IMR-90 (cell line): ENCODE measurements at regions not wholly inside any gene's neighbourhood (a gene's known extent, or its start where the extent isn't known, plus 50 kb on each side); places are given as distances from the start of the nearest gene placed in this dataset.

ENCODE experiments used
- ATAC-seq: fragments of 200-7000 bp; cut with Tn5 transposase; 2 replicates; pipeline ENCODE4 v1.9.1; 2020; ENCODE audit warnings: low read depth, mild to moderate bottlenecking, moderate library complexity
- BruUV-seq: library from RNA; stranded (reverse); fragments of 400-500 nt; replicated peaks from 2 replicates; lab custom pipeline; 2021; lab: Mats Ljungman, UMichigan
- CTCF ChIA-PET: fragments of 300-600 bp; formaldehyde crosslinking; extraction: SDS; loops from one replicate; lab custom pipeline; 2021; ENCODE audit warnings: antibody characterized with exemption; lab: Yijun Ruan, JAX
- POLR2A ChIA-PET: fragments of 300-600 bp; sonication (Branson Sonifier 250); formaldehyde crosslinking; loops from one replicate; lab custom pipeline; 2022; ENCODE audit warnings: antibody characterized with exemption; ENCODE audit not compliant: unreplicated experiment; lab: Charles Lee
- DNase-seq: peaks from one replicate; pipeline ENCODE4 v3.0.0; 2013
- H2AFZ ChIP-seq: replicated peaks from 2 replicates; pipeline ENCODE3; 2013; ENCODE audit warnings: low read length, mild to moderate bottlenecking; ENCODE audit not compliant: poor library complexity
- H2AK5ac ChIP-seq: 2 replicates; pipeline ENCODE4 v1.6.1; 2013; ENCODE audit warnings: low read depth, low read length, inconsistent platforms
- H2AK9ac ChIP-seq: replicated peaks from 2 replicates; pipeline ENCODE3; 2013; ENCODE audit warnings: mild to moderate bottlenecking, low read depth, low read length, moderate library complexity; ENCODE audit not compliant: poor library complexity
- H2BK120ac ChIP-seq: 2 replicates; pipeline ENCODE4 v1.6.1; 2013; ENCODE audit warnings: low read depth, low read length, inconsistent platforms
- H2BK15ac ChIP-seq: 3 replicates; pipeline ENCODE4 v1.6.1; 2013; ENCODE audit warnings: low read depth, low read length, inconsistent platforms
- H2BK20ac ChIP-seq: 2 replicates; pipeline ENCODE4 v1.6.1; 2013; ENCODE audit warnings: low read depth, mild to moderate bottlenecking, inconsistent platforms, low read length, moderate library complexity
- H2BK5ac ChIP-seq: 2 replicates; pipeline ENCODE4 v1.6.1; 2013; ENCODE audit warnings: mild to moderate bottlenecking, low read depth, low read length, inconsistent platforms; ENCODE audit not compliant: poor library complexity, severe bottlenecking
- H3K14ac ChIP-seq: replicated peaks from 2 replicates; pipeline ENCODE4 v1.6.1; 2013; ENCODE audit warnings: low read depth, low read length, inconsistent platforms
- H3K18ac ChIP-seq: 2 replicates; pipeline ENCODE4 v1.6.1; 2013; ENCODE audit warnings: low read depth, low read length, control low read depth
- H3K23ac ChIP-seq: 2 replicates; pipeline ENCODE4 v1.6.1; 2013; ENCODE audit warnings: low read depth, low read length, inconsistent platforms
- H3K27ac ChIP-seq: 2 replicates; pipeline ENCODE4 v1.5.1; 2013; ENCODE audit warnings: mild to moderate bottlenecking, control low read depth, low read length; ENCODE audit not compliant: insufficient read depth
- H3K27me3 ChIP-seq: 2 replicates; pipeline ENCODE4 v1.6.1; 2013; ENCODE audit warnings: low read length; ENCODE audit not compliant: control insufficient read depth, insufficient read depth
- H3K36me3 ChIP-seq: 2 replicates; pipeline ENCODE4 v1.6.1; 2013; ENCODE audit warnings: low read length, mixed read lengths; ENCODE audit not compliant: control insufficient read depth, insufficient read depth
- H3K4ac ChIP-seq: 2 replicates; pipeline ENCODE4 v1.6.1; 2013; ENCODE audit warnings: low read depth, low read length, inconsistent platforms
- H3K4me1 ChIP-seq: 2 replicates; pipeline ENCODE4 v1.6.1; 2013; ENCODE audit warnings: low read length, mixed read lengths; ENCODE audit not compliant: control insufficient read depth, insufficient read depth
- H3K4me2 ChIP-seq: 2 replicates; pipeline ENCODE4 v1.6.1; 2013; ENCODE audit warnings: low read depth, mild to moderate bottlenecking, control low read depth, low read length, moderate library complexity
- H3K4me3 ChIP-seq: 2 replicates; pipeline ENCODE4 v1.5.1; 2013; ENCODE audit warnings: low read depth, mild to moderate bottlenecking, control low read depth, low read length, moderate library complexity; ENCODE audit not compliant: insufficient read depth
- H3K56ac ChIP-seq: 2 replicates; pipeline ENCODE4 v1.6.1; 2013; ENCODE audit warnings: low read length, inconsistent platforms; ENCODE audit not compliant: insufficient read depth; ENCODE audit errors: extremely low read depth
- H3K79me1 ChIP-seq, 2 experiments: 2 replicates each; pipeline ENCODE4 v1.6.1; 2013; ENCODE audit warnings: low read length in 2 of 2, inconsistent platforms in 1 of 2, low read depth in 1 of 2
- H3K9ac ChIP-seq: 2 replicates; pipeline ENCODE4 v1.6.1; 2013; ENCODE audit warnings: low read depth, low read length, control low read depth
- H3K9me1 ChIP-seq: 2 replicates; pipeline ENCODE4 v1.6.1; 2013; ENCODE audit warnings: low read length, inconsistent platforms; ENCODE audit not compliant: insufficient read depth
- H3K9me3 ChIP-seq: 2 replicates; pipeline ENCODE4 v1.6.1; 2013; ENCODE audit warnings: low read length; ENCODE audit not compliant: control insufficient read depth, insufficient read depth
- H4K20me1 ChIP-seq: 2 replicates; pipeline ENCODE4 v1.6.1; 2013; ENCODE audit warnings: low read length, inconsistent platforms; ENCODE audit not compliant: insufficient read depth
- H4K5ac ChIP-seq: 2 replicates; pipeline ENCODE4 v1.6.1; 2013; ENCODE audit warnings: mild to moderate bottlenecking, low read depth, low read length, control low read depth
- H4K8ac ChIP-seq, 2 experiments: 2 replicates each; pipeline ENCODE4 v1.6.1; 2013; ENCODE audit warnings: low read depth in 2 of 2, low read length in 2 of 2, control low read depth in 1 of 2, inconsistent platforms in 1 of 2
- H4K91ac ChIP-seq: 2 replicates; pipeline ENCODE4 v1.6.1; 2013; ENCODE audit warnings: low read depth, low read length, inconsistent platforms; ENCODE audit not compliant: insufficient read depth
- BHLHE40 ChIP-seq: fragments of 150-350 bp; IDR thresholded peaks from 2 replicates; pipeline ENCODE4 v1.6.1; 2016; ENCODE audit warnings: mild to moderate bottlenecking, low read depth, low read length
- CEBPB ChIP-seq: IDR thresholded peaks from 2 replicates; pipeline ENCODE4 v1.6.1; 2012; ENCODE audit warnings: low read depth, low read length, improper control_type of control experiment
- CHD1 ChIP-seq: IDR thresholded peaks from 2 replicates; pipeline ENCODE4 v1.6.1; 2012; ENCODE audit warnings: low read depth, low read length, improper control_type of control experiment
- CTCF ChIP-seq: conservative IDR thresholded peaks from 2 replicates; pipeline ENCODE4 v1.5.1; 2012; ENCODE audit warnings: mild to moderate bottlenecking, low read depth, low read length, improper control_type of control experiment
- FOS ChIP-seq: fragments of 150-350 bp; IDR thresholded peaks from 2 replicates; pipeline ENCODE4 v1.6.1; 2016; ENCODE audit warnings: low read depth, low read length
- MAFK ChIP-seq: IDR thresholded peaks from 2 replicates; pipeline ENCODE4 v1.6.1; 2012; ENCODE audit warnings: low read depth, low read length, improper control_type of control experiment
- MAZ ChIP-seq: IDR thresholded peaks from 2 replicates; pipeline ENCODE4 v1.6.1; 2012; ENCODE audit warnings: low read depth, mild to moderate bottlenecking, low read length, improper control_type of control experiment, moderate library complexity, borderline replicate concordance
- MXI1 ChIP-seq: IDR thresholded peaks from 2 replicates; pipeline ENCODE4 v1.6.1; 2012; ENCODE audit warnings: low read depth, mild to moderate bottlenecking, low read length, moderate library complexity, borderline replicate concordance
- NFE2L2 ChIP-seq: fragments of 150-350 bp; IDR thresholded peaks from 2 replicates; pipeline ENCODE4 v1.6.1; 2016; ENCODE audit warnings: low read depth, mild to moderate bottlenecking, low read length
- POLR2A ChIP-seq: IDR thresholded peaks from 2 replicates; pipeline ENCODE4 v1.6.1; 2012; ENCODE audit warnings: mild to moderate bottlenecking, low read depth, low read length
- RAD21 ChIP-seq: IDR thresholded peaks from 2 replicates; pipeline ENCODE4 v1.6.1; 2012; ENCODE audit warnings: low read length, improper control_type of control experiment
- RCOR1 ChIP-seq: IDR thresholded peaks from 2 replicates; pipeline ENCODE4 v1.6.1; 2012; ENCODE audit warnings: mild to moderate bottlenecking, low read length, improper control_type of control experiment; ENCODE audit not compliant: insufficient replicate concordance
- RFX5 ChIP-seq: IDR thresholded peaks from 2 replicates; pipeline ENCODE4 v1.8.0; 2012; ENCODE audit warnings: low read depth, mild to moderate bottlenecking, low read length, moderate library complexity
- SMC3 ChIP-seq: fragments of 150-350 bp; IDR thresholded peaks from 2 replicates; pipeline ENCODE4 v1.6.1; 2016; ENCODE audit warnings: low read depth, mild to moderate bottlenecking, antibody characterized with exemption, low read length, moderate library complexity
- WGBS, 2 experiments: methylation state at CpG; one replicate each; pipeline versions ENCODE4 v1.1.5 to v1.1.7; 2013; ENCODE audit warnings: missing lambda C conversion rate in 2 of 2; ENCODE audit not compliant: insufficient read length in 1 of 2; ENCODE audit errors: extremely low coverage in 2 of 2; 5-methylcytosine and 5-hydroxymethylcytosine counted together
- dilution Hi-C: fragments of 300-500 bp; cut with HindIII; formaldehyde crosslinking; loops from one replicate; pipeline ENCODE4 v1.14.3; 2018; ENCODE audit warnings: low sequenced_read_pairs; ENCODE audit not compliant: unreplicated experiment
- in situ Hi-C: fragments of 300-500 bp; cut with MboI; formaldehyde crosslinking; loops from 3 replicates; pipeline ENCODE4 v1.14.3; 2019; ENCODE audit warnings: low sequenced_read_pairs, inconsistent platforms, mixed read lengths
- intact Hi-C: fragments of 100-400 bp; cut with micrococcal nuclease; formaldehyde crosslinking; loops from 2 replicates; pipeline ENCODE4 v1.10.0; 2022
- TF ChIP-seq, protein P1 (sequence below): fragments of 150-350 bp; IDR thresholded peaks from 2 replicates; pipeline ENCODE4 v1.6.1; 2016; ENCODE audit warnings: low read depth, mild to moderate bottlenecking, low read length, moderate library complexity, borderline replicate concordance
- TF ChIP-seq, protein P2 (sequence below): fragments of 150-350 bp; IDR thresholded peaks from 2 replicates; pipeline ENCODE4 v1.6.1; 2017; ENCODE audit warnings: mild to moderate bottlenecking, antibody characterized with exemption, low read length, low read depth

- DNase-seq (no peak), ATAC-seq (no peak)
- Histone ChIP-seq H3K18ac (no peak overlapping the region), H3K9ac (no peak overlapping the region), H3K9me3 (no peaks in the 10 kb centered on the region), H3K4me3 (no peak overlapping the region), H4K8ac (no peak overlapping the region), H4K20me1 (no peaks in the 10 kb centered on the region), H3K79me1 (no peaks in the 10 kb centered on the region), H3K14ac (no peak overlapping the region), H3K36me3 (no peaks in the 10 kb centered on the region), H3K27me3 (peaks cover 6% of the 10 kb centered on the region), H4K91ac (no peak overlapping the region), H2BK15ac (no peak overlapping the region), H3K23ac (no peak overlapping the region), H2BK120ac (no peak overlapping the region), H3K56ac (no peak overlapping the region), H2AFZ (no peak overlapping the region), H3K4me2 (no peak overlapping the region), H3K9me1 (no peaks in the 10 kb centered on the region), H3K4me1 (no peaks in the 10 kb centered on the region), H2AK5ac (no peak overlapping the region), H2BK20ac (no peak overlapping the region), H2AK9ac (no peak overlapping the region), H2BK5ac (no peak overlapping the region), H3K4ac (no peak overlapping the region), H4K5ac (no peak overlapping the region), H3K27ac (no peak overlapping the region)
- TF ChIP-seq MAZ, result no peak
- TF ChIP-seq POLR2A, result no peak
- TF ChIP-seq SMC3, result no peak
- TF ChIP-seq, protein P1, sequence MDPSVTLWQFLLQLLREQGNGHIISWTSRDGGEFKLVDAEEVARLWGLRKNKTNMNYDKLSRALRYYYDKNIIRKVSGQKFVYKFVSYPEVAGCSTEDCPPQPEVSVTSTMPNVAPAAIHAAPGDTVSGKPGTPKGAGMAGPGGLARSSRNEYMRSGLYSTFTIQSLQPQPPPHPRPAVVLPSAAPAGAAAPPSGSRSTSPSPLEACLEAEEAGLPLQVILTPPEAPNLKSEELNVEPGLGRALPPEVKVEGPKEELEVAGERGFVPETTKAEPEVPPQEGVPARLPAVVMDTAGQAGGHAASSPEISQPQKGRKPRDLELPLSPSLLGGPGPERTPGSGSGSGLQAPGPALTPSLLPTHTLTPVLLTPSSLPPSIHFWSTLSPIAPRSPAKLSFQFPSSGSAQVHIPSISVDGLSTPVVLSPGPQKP, result no peak
- TF ChIP-seq NFE2L2, result no peak
- no peak for TF ChIP-seq CTCF
- no peak for TF ChIP-seq CEBPB
- TF ChIP-seq RFX5, result no peak
- TF ChIP-seq MAFK, result no peak
- no peak for TF ChIP-seq RAD21
- TF ChIP-seq RCOR1, result no peak
- no peak for TF ChIP-seq FOS
- TF ChIP-seq, protein P2, sequence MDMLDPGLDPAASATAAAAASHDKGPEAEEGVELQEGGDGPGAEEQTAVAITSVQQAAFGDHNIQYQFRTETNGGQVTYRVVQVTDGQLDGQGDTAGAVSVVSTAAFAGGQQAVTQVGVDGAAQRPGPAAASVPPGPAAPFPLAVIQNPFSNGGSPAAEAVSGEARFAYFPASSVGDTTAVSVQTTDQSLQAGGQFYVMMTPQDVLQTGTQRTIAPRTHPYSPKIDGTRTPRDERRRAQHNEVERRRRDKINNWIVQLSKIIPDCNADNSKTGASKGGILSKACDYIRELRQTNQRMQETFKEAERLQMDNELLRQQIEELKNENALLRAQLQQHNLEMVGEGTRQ, result no peak
- no peak for TF ChIP-seq BHLHE40
- TF ChIP-seq CHD1, result no peak
- TF ChIP-seq MXI1, result no peak
- dilution Hi-C loops (no loop called here), in situ Hi-C loops (no loop called here), intact Hi-C loops (no loop called here)
- POLR2A ChIA-PET, result no interaction called here
- CTCF ChIA-PET, result no interaction called here
- WGBS, 2 experiments, result no CpG with 5 or more reads among the region's 4 CpGs
- no TSS peak for BruUV-seq
Measured at GRCh38 chr9:34823778-34824177, 113.8 kb upstream of the CCL21 start.
